ENCODE measurements at regions not wholly inside any gene's neighbourhood (a gene's known extent, or its start where the extent isn't known, plus 50 kb on each side); places are given as distances from the start of the nearest gene placed in this dataset.

DNA sequence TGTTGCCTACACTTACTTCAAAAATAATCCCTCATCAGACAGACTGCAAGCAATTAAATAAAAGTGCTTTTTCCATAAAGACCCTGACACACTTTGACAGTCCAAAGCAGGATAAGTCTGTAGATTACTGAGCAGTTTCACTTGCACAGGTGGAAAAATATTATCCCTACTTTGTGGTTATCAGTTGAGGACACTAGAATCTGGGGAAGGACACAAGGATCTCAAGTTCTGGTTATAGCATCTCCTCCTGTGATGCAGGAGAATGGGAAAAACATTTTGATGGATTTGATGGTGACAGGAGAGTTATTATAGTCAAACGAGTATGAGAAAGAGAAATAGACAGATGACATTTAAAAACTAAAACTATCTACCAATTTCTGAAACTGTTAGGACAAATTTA lies 122.9 kb upstream of the PCDH9 start:
- H3F3A ChIP-seq (replicated peaks; ENCODE audit: insufficient read depth) = no peaks in the 10 kb centered on the region
- no peaks in the 10 kb centered on the region for H3K9me3 ChIP-seq
- H3K4me1 ChIP-seq (ENCODE audit: control insufficient read depth in 1 of 2, insufficient read depth in 2 of 2, low read depth in 1 of 2, low read length in 1 of 2) = no peaks in the 10 kb centered on the region; a peak in 1 of 4 replicates
- no peaks in the 10 kb centered on the region for H3K27me3 ChIP-seq (ENCODE audit: insufficient read depth)
- 26% methylated on average over 1 of the region's 1 CpG for WGBS (ENCODE audit: low lambda C conversion rate)
- no peak overlapping the region for H3K27ac ChIP-seq (ENCODE audit: low read depth in 2 of 2, low read length in 1 of 2)
- H3K4me2 ChIP-seq = no peak overlapping the region
- H3K9me2 ChIP-seq = no peaks in the 10 kb centered on the region
- no peaks in the 10 kb centered on the region for H3K79me2 ChIP-seq (ENCODE audit: insufficient read depth)
- H2AFZ ChIP-seq (ENCODE audit: low read depth) = no peak overlapping the region
- no peak overlapping the region for H3K4me3 ChIP-seq (ENCODE audit: low read depth in 2 of 2, low read length in 1 of 2)
- H4K20me1 ChIP-seq (ENCODE audit: insufficient read depth) = no peaks in the 10 kb centered on the region
- H3K9ac ChIP-seq = no peak overlapping the region
- no peak for DNase-seq
- CTCF ChIA-PET = no interaction called here
- no peaks in the 10 kb centered on the region for H3K36me3 ChIP-seq (replicated peaks in 1 of 2; ENCODE audit: control insufficient read depth in 1 of 2, insufficient read depth in 2 of 2, low read length in 1 of 2)
- TF ChIP-seq NRF1 (IDR thresholded peaks at IDR 0.05; ENCODE audit: low read depth, low read length) (no peak), MEF2A (IDR thresholded peaks at IDR 0.05; ENCODE audit: borderline replicate concordance, low read depth) (no peak), GABPA (IDR thresholded peaks at IDR 0.05; ENCODE audit: low read depth) (no peak), EP300 (IDR thresholded peaks at IDR 0.05; ENCODE audit: borderline replicate concordance in 1 of 2, low read depth in 1 of 2, low read length in 1 of 2) (no peak), JUND (IDR thresholded peaks at IDR 0.05) (no peak), TCF12 (IDR thresholded peaks at IDR 0.05) (no peak), YY1 (IDR thresholded peaks at IDR 0.05; ENCODE audit: low read depth) (no peak), FOSL2 (IDR thresholded peaks at IDR 0.05; ENCODE audit: borderline replicate concordance, low read depth) (no peak), CHD2 (IDR thresholded peaks at IDR 0.05; ENCODE audit: low read length, partially characterized antibody) (no peak), FOXM1 (IDR thresholded peaks at IDR 0.05; ENCODE audit: low read depth) (no peak), POLR2AphosphoS5 (IDR thresholded peaks at IDR 0.05; ENCODE audit: low read depth, low read length) (no peak), RCOR1 (IDR thresholded peaks at IDR 0.05; ENCODE audit: low read length) (no peak), RXRA (IDR thresholded peaks at IDR 0.05; ENCODE audit: borderline replicate concordance, low read depth) (no peak)
- TF ChIP-seq, protein P1, sequence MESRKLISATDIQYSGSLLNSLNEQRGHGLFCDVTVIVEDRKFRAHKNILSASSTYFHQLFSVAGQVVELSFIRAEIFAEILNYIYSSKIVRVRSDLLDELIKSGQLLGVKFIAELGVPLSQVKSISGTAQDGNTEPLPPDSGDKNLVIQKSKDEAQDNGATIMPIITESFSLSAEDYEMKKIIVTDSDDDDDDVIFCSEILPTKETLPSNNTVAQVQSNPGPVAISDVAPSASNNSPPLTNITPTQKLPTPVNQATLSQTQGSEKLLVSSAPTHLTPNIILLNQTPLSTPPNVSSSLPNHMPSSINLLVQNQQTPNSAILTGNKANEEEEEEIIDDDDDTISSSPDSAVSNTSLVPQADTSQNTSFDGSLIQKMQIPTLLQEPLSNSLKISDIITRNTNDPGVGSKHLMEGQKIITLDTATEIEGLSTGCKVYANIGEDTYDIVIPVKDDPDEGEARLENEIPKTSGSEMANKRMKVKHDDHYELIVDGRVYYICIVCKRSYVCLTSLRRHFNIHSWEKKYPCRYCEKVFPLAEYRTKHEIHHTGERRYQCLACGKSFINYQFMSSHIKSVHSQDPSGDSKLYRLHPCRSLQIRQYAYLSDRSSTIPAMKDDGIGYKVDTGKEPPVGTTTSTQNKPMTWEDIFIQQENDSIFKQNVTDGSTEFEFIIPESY (IDR thresholded peaks at IDR 0.05; ENCODE audit: borderline replicate concordance, low read depth) = no peak
- TF ChIP-seq, protein P2, sequence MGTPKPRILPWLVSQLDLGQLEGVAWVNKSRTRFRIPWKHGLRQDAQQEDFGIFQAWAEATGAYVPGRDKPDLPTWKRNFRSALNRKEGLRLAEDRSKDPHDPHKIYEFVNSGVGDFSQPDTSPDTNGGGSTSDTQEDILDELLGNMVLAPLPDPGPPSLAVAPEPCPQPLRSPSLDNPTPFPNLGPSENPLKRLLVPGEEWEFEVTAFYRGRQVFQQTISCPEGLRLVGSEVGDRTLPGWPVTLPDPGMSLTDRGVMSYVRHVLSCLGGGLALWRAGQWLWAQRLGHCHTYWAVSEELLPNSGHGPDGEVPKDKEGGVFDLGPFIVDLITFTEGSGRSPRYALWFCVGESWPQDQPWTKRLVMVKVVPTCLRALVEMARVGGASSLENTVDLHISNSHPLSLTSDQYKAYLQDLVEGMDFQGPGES (IDR thresholded peaks at IDR 0.05; ENCODE audit: low read depth, low read length) = no peak
- POLR2A ChIA-PET = no interaction called here

DNA sequence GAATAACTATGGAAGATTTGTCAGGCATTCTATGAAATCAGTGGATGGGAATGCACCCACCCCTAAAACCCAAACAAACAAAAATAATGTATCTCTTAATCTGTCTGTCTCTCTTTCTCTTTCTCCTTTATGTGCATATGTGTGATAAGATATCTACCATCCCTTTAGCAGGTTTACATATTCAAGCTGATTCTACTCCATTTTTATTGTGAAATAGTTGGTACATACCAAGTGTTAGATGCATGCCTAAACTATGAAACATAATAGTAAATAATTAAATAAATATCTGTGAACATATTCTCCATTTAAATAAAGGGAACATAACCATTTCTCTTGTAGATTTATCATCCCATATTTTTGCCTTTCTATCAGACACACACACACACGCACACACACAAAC lies 121.8 kb upstream of the PCDH9 start:
- no peaks in the 10 kb centered on the region for H3K9me3 ChIP-seq
- WGBS (ENCODE audit: low lambda C conversion rate) = 93% methylated on average over 1 of the region's 1 CpG
- H3K4me1 ChIP-seq (ENCODE audit: control insufficient read depth in 1 of 2, insufficient read depth in 2 of 2, low read depth in 1 of 2, low read length in 1 of 2) = no peaks in the 10 kb centered on the region; a peak in 1 of 4 replicates
- no peak overlapping the region for H2AFZ ChIP-seq (ENCODE audit: low read depth)
- H3K27ac ChIP-seq (ENCODE audit: low read depth in 2 of 2, low read length in 1 of 2) = no peak overlapping the region
- ChIA-PET CTCF (no interaction called here), POLR2A (no interaction called here)
- H3K79me2 ChIP-seq (ENCODE audit: insufficient read depth) = no peaks in the 10 kb centered on the region
- H3K4me2 ChIP-seq = no peak overlapping the region
- H4K20me1 ChIP-seq (ENCODE audit: insufficient read depth) = no peaks in the 10 kb centered on the region
- no peaks in the 10 kb centered on the region for H3K9me2 ChIP-seq
- no peak overlapping the region for H3K4me3 ChIP-seq (ENCODE audit: low read depth in 2 of 2, low read length in 1 of 2)
- H3K27me3 ChIP-seq (ENCODE audit: insufficient read depth) = no peaks in the 10 kb centered on the region
- H3K36me3 ChIP-seq (replicated peaks in 1 of 2; ENCODE audit: control insufficient read depth in 1 of 2, insufficient read depth in 2 of 2, low read length in 1 of 2) = no peaks in the 10 kb centered on the region
- no peak for DNase-seq
- no peaks in the 10 kb centered on the region for H3F3A ChIP-seq (replicated peaks; ENCODE audit: insufficient read depth)
- H3K9ac ChIP-seq = no peak overlapping the region
- no peak for TF ChIP-seq CHD2 (IDR thresholded peaks at IDR 0.05; ENCODE audit: low read length, partially characterized antibody)
- TF ChIP-seq POLR2AphosphoS5 (IDR thresholded peaks at IDR 0.05; ENCODE audit: low read depth, low read length) = no peak
- TF ChIP-seq RXRA (IDR thresholded peaks at IDR 0.05; ENCODE audit: borderline replicate concordance, low read depth) = no peak
- TF ChIP-seq RCOR1 (IDR thresholded peaks at IDR 0.05; ENCODE audit: low read length) = no peak
- TF ChIP-seq, protein P3, sequence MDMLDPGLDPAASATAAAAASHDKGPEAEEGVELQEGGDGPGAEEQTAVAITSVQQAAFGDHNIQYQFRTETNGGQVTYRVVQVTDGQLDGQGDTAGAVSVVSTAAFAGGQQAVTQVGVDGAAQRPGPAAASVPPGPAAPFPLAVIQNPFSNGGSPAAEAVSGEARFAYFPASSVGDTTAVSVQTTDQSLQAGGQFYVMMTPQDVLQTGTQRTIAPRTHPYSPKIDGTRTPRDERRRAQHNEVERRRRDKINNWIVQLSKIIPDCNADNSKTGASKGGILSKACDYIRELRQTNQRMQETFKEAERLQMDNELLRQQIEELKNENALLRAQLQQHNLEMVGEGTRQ (IDR thresholded peaks at IDR 0.05; ENCODE audit: borderline replicate concordance, low read depth, low read length) = no peak
- TF ChIP-seq NRF1 (IDR thresholded peaks at IDR 0.05; ENCODE audit: low read depth, low read length) = no peak
- TF ChIP-seq FOXJ3 (CRISPR knock-in tag; IDR thresholded peaks at IDR 0.05) = no peak
- TF ChIP-seq, protein P4, sequence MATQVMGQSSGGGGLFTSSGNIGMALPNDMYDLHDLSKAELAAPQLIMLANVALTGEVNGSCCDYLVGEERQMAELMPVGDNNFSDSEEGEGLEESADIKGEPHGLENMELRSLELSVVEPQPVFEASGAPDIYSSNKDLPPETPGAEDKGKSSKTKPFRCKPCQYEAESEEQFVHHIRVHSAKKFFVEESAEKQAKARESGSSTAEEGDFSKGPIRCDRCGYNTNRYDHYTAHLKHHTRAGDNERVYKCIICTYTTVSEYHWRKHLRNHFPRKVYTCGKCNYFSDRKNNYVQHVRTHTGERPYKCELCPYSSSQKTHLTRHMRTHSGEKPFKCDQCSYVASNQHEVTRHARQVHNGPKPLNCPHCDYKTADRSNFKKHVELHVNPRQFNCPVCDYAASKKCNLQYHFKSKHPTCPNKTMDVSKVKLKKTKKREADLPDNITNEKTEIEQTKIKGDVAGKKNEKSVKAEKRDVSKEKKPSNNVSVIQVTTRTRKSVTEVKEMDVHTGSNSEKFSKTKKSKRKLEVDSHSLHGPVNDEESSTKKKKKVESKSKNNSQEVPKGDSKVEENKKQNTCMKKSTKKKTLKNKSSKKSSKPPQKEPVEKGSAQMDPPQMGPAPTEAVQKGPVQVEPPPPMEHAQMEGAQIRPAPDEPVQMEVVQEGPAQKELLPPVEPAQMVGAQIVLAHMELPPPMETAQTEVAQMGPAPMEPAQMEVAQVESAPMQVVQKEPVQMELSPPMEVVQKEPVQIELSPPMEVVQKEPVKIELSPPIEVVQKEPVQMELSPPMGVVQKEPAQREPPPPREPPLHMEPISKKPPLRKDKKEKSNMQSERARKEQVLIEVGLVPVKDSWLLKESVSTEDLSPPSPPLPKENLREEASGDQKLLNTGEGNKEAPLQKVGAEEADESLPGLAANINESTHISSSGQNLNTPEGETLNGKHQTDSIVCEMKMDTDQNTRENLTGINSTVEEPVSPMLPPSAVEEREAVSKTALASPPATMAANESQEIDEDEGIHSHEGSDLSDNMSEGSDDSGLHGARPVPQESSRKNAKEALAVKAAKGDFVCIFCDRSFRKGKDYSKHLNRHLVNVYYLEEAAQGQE (IDR thresholded peaks at IDR 0.05; ENCODE audit: low read depth, low read length) = no peak
- no peak for TF ChIP-seq GATA2 (CRISPR knock-in tag; IDR thresholded peaks at IDR 0.05)
- TF ChIP-seq JUND (IDR thresholded peaks at IDR 0.05) = no peak

All from SK-N-SH (cell line).